ENCODE measurements at regions not wholly inside any gene's neighbourhood (a gene's known extent, or its start where the extent isn't known, plus 50 kb on each side); places are given as distances from the start of the nearest gene placed in this dataset.

DNA sequence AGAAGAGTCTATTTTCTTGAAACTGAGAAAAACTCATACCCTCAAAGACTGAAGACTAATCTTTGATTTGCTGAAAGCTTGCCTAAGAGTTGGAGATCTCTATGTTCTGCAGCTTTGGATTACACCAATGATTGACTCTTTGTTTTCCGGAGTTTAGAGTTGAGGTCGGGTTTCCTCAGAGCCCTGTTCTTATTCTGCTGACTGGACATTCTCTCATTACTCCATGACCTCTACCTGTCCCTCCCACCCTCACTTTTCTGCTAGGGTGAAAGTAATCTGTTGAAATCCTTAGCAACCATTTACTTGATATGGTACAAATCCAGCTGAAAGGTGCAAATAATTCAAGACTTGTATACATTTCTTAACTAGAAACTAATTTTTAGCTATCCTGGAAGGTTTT lies 421.5 kb upstream of the FRG1 start:
- no peaks in the 10 kb centered on the region for H3K27me3 ChIP-seq (ENCODE audit: insufficient read depth, low read depth)
- H4K20me1 ChIP-seq (ENCODE audit: insufficient read depth) = no peaks in the 10 kb centered on the region
- no peak overlapping the region for H3K27ac ChIP-seq
- H3K9ac ChIP-seq = no peak overlapping the region
- no peak for TF ChIP-seq CTCF (conservative IDR thresholded peaks at IDR 0.05; ENCODE audit: low read depth, low read length)
- no peak overlapping the region for H2AFZ ChIP-seq (ENCODE audit: low read depth)
- H3K79me2 ChIP-seq (ENCODE audit: insufficient read depth, low read depth) = no peaks in the 10 kb centered on the region
- H3K36me3 ChIP-seq (ENCODE audit: insufficient read depth) = no peaks in the 10 kb centered on the region
- H3K4me1 ChIP-seq (ENCODE audit: low read depth, poor library complexity, severe bottlenecking) = no peaks in the 10 kb centered on the region
- H3K4me2 ChIP-seq = no peak overlapping the region
- H3K4me3 ChIP-seq (IDR thresholded peaks at IDR 0.05; ENCODE audit: insufficient read depth, low read depth, low read length) = no peak overlapping the region

- H3K27me3 ChIP-seq (ENCODE audit: insufficient read depth, low read depth) = no peaks in the 10 kb centered on the region
- H2AFZ ChIP-seq (ENCODE audit: low read depth) = no peak overlapping the region
- H3K36me3 ChIP-seq (ENCODE audit: insufficient read depth) = no peaks in the 10 kb centered on the region
- no peak overlapping the region for H3K9ac ChIP-seq
- H3K4me2 ChIP-seq = no peak overlapping the region
- H3K79me2 ChIP-seq (ENCODE audit: insufficient read depth, low read depth) = no peaks in the 10 kb centered on the region
- no peak overlapping the region for H3K27ac ChIP-seq
- H4K20me1 ChIP-seq (ENCODE audit: insufficient read depth) = no peaks in the 10 kb centered on the region
- no peaks in the 10 kb centered on the region for H3K4me1 ChIP-seq (ENCODE audit: low read depth, poor library complexity, severe bottlenecking)
- TF ChIP-seq CTCF (conservative IDR thresholded peaks at IDR 0.05; ENCODE audit: low read depth, low read length) = no peak
- no peak overlapping the region for H3K4me3 ChIP-seq (IDR thresholded peaks at IDR 0.05; ENCODE audit: insufficient read depth, low read depth, low read length)
These were observed 415.4 kb upstream of the FRG1 start for GRCh38 chr4:189525304-189525703.

GRCh38 chr4:189530848-189531247 lies 409.8 kb upstream of the FRG1 start:
- no peaks in the 10 kb centered on the region for H3K27me3 ChIP-seq (ENCODE audit: insufficient read depth, low read depth)
- H3K36me3 ChIP-seq (ENCODE audit: insufficient read depth) = no peaks in the 10 kb centered on the region
- no peak overlapping the region for H3K27ac ChIP-seq
- no peak overlapping the region for H3K9ac ChIP-seq
- H2AFZ ChIP-seq (ENCODE audit: low read depth) = no peak overlapping the region
- H3K79me2 ChIP-seq (ENCODE audit: insufficient read depth, low read depth) = no peaks in the 10 kb centered on the region
- no peaks in the 10 kb centered on the region for H4K20me1 ChIP-seq (ENCODE audit: insufficient read depth)
- no peak overlapping the region for H3K4me3 ChIP-seq (IDR thresholded peaks at IDR 0.05; ENCODE audit: insufficient read depth, low read depth, low read length)
- no peak overlapping the region for H3K4me2 ChIP-seq
- no peak for TF ChIP-seq CTCF (conservative IDR thresholded peaks at IDR 0.05; ENCODE audit: low read depth, low read length)
- no peaks in the 10 kb centered on the region for H3K4me1 ChIP-seq (ENCODE audit: low read depth, poor library complexity, severe bottlenecking)

- Histone ChIP-seq H3K9ac (no peak overlapping the region), H4K20me1 (ENCODE audit: insufficient read depth) (no peaks in the 10 kb centered on the region), H3K36me3 (ENCODE audit: insufficient read depth) (no peaks in the 10 kb centered on the region), H3K27ac (no peak overlapping the region), H3K4me2 (no peak overlapping the region), H3K4me1 (ENCODE audit: low read depth, poor library complexity, severe bottlenecking) (no peaks in the 10 kb centered on the region), H2AFZ (ENCODE audit: low read depth) (no peak overlapping the region), H3K27me3 (ENCODE audit: insufficient read depth, low read depth) (no peaks in the 10 kb centered on the region), H3K79me2 (ENCODE audit: insufficient read depth, low read depth) (no peaks in the 10 kb centered on the region), H3K4me3 (IDR thresholded peaks at IDR 0.05; ENCODE audit: insufficient read depth, low read depth, low read length) (no peak overlapping the region)
- TF ChIP-seq CTCF (conservative IDR thresholded peaks at IDR 0.05; ENCODE audit: low read depth, low read length) = no peak
These were observed 407.1 kb upstream of the FRG1 start for GRCh38 chr4:189533603-189534002.

DNA sequence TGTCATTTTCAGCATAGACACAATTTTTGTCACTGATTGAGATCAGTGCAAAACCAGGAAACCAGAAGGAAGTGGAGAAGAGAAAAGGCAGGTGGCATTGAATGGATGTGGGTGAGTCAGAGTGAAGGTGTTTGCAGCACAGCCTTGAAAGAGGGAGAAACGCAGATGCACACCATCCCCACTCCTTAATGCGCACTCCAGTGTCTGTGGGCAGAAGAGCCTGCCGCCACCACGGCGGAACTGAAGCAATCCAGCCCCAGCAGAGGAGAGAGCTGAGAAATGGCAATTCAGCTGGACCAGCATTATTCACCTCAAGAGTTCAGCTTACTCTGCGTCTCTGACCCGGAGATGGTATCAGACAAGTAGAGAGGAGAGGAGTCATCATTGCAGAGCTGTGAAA lies 393.1 kb upstream of the FRG1 start:
- Histone ChIP-seq H3K4me1 (ENCODE audit: low read depth, poor library complexity, severe bottlenecking) (no peaks in the 10 kb centered on the region), H3K36me3 (ENCODE audit: insufficient read depth) (no peaks in the 10 kb centered on the region), H3K4me3 (IDR thresholded peaks at IDR 0.05; ENCODE audit: insufficient read depth, low read depth, low read length) (no peak overlapping the region), H3K9ac (no peak overlapping the region), H2AFZ (ENCODE audit: low read depth) (no peak overlapping the region), H3K27me3 (ENCODE audit: insufficient read depth, low read depth) (no peaks in the 10 kb centered on the region), H3K27ac (no peak overlapping the region), H3K79me2 (ENCODE audit: insufficient read depth, low read depth) (no peaks in the 10 kb centered on the region), H3K4me2 (no peak overlapping the region), H4K20me1 (ENCODE audit: insufficient read depth) (no peaks in the 10 kb centered on the region)
- no peak for TF ChIP-seq CTCF (conservative IDR thresholded peaks at IDR 0.05; ENCODE audit: low read depth, low read length)
